GM23338 (cell line): ENCODE measurements at regions not wholly inside any gene's neighbourhood (a gene's known extent, or its start where the extent isn't known, plus 50 kb on each side); places are given as distances from the start of the nearest gene placed in this dataset.

Experiments used
- ATAC-seq: fragments of 200-7000 bp; cut with Tn5 transposase; 3 replicates; pipeline ENCODE4 v1.9.1; 2020
- DNase-seq: peaks from one replicate; pipeline ENCODE4 v3.0.0-alpha.2; 2015; ENCODE audit warnings: low spot score
- H2AFZ ChIP-seq: fragments of 200-600 bp; sonication (generic); 2 replicates; pipeline ENCODE4 v1.8.0; 2016; ENCODE audit warnings: antibody characterized with exemption, mild to moderate bottlenecking, moderate library complexity
- H3F3A ChIP-seq: fragments of 200-600 bp; sonication (generic); replicated peaks from 2 replicates; pipeline ENCODE4 v1.8.0; 2017; ENCODE audit warnings: antibody characterized with exemption, mixed run types, low read depth
- H3K27ac ChIP-seq: fragments of 200-600 bp; sonication (generic); 2 replicates; pipeline ENCODE4 v1.6.1; 2016; ENCODE audit warnings: low read depth
- H3K27me3 ChIP-seq: fragments of 200-600 bp; sonication (generic); 2 replicates; pipeline ENCODE4 v1.8.0; 2016; ENCODE audit warnings: mild to moderate bottlenecking, mixed run types, moderate library complexity; ENCODE audit not compliant: insufficient read depth
- H3K36me3 ChIP-seq: fragments of 200-600 bp; sonication (generic); 2 replicates; pipeline ENCODE4 v1.8.0; 2016; ENCODE audit warnings: mild to moderate bottlenecking; ENCODE audit not compliant: insufficient read depth
- H3K4me1 ChIP-seq: fragments of 200-600 bp; sonication (generic); 2 replicates; pipeline ENCODE4 v1.8.0; 2016; ENCODE audit warnings: mild to moderate bottlenecking, moderate library complexity; ENCODE audit not compliant: insufficient read depth
- H3K4me2 ChIP-seq: fragments of 200-600 bp; sonication (generic); 2 replicates; pipeline ENCODE4 v1.7.1; 2017; ENCODE audit warnings: mixed run types
- H3K4me3 ChIP-seq: fragments of 200-600 bp; sonication (generic); 2 replicates; pipeline ENCODE4 v1.6.1; 2016; ENCODE audit warnings: mixed run types
- H3K79me2 ChIP-seq: fragments of 200-600 bp; sonication (generic); replicated peaks from 2 replicates; pipeline ENCODE4 v1.8.0; 2017; ENCODE audit warnings: mild to moderate bottlenecking; ENCODE audit not compliant: insufficient read depth
- H3K9me2 ChIP-seq: fragments of 200-600 bp; sonication (generic); 2 replicates; pipeline ENCODE4 v1.8.0; 2017; ENCODE audit not compliant: insufficient read depth
- H4K20me1 ChIP-seq: fragments of 200-600 bp; sonication (generic); replicated peaks from 2 replicates; pipeline ENCODE4 v1.8.0; 2017; ENCODE audit warnings: mild to moderate bottlenecking; ENCODE audit not compliant: insufficient read depth
- H3K27ac Mint-ChIP-seq: 2 replicates; pipeline ENCODE4 v1.8.0; 2020; ENCODE audit warnings: inconsistent platforms, mild to moderate bottlenecking, moderate library complexity, mixed read lengths
- H3K27me3 Mint-ChIP-seq: 3 replicates; pipeline ENCODE4 v1.8.0; 2022; ENCODE audit warnings: low read depth, mild to moderate bottlenecking, moderate library complexity, mixed read lengths, inconsistent platforms; ENCODE audit not compliant: insufficient read depth, poor library complexity
- H3K36me3 Mint-ChIP-seq: 3 replicates; pipeline ENCODE4 v1.8.0; 2021; ENCODE audit warnings: low read depth, mild to moderate bottlenecking, inconsistent platforms, moderate library complexity, mixed read lengths
- H3K4me1 Mint-ChIP-seq: 3 replicates; pipeline ENCODE4 v1.8.0; 2020; ENCODE audit warnings: mild to moderate bottlenecking, inconsistent platforms, mixed read lengths
- H3K4me3 Mint-ChIP-seq: 3 replicates; pipeline ENCODE4 v1.8.0; 2021; ENCODE audit warnings: moderate library complexity, mild to moderate bottlenecking, inconsistent platforms, mixed read lengths
- H3K9me3 Mint-ChIP-seq: 3 replicates; pipeline ENCODE4 v1.8.0; 2020; ENCODE audit warnings: moderate library complexity, mild to moderate bottlenecking, inconsistent platforms, mixed read lengths
- EZH2 ChIP-seq: fragments of 200-600 bp; sonication (generic); IDR thresholded peaks from one replicate; pipeline ENCODE4 v1.8.0; 2017; ENCODE audit warnings: antibody characterized with exemption, mild to moderate bottlenecking, low read depth; ENCODE audit not compliant: unreplicated experiment
- EZH2phosphoT487 ChIP-seq: fragments of 200-600 bp; sonication (generic); IDR thresholded peaks from one replicate; pipeline ENCODE4 v1.8.1; 2018; ENCODE audit warnings: antibody characterized with exemption; ENCODE audit not compliant: unreplicated experiment
- JUNB ChIP-seq: IDR thresholded peaks from one replicate; pipeline ENCODE4 v1.6.1; 2016; ENCODE audit warnings: antibody characterized with exemption; ENCODE audit not compliant: unreplicated experiment
- NANOG ChIP-seq: IDR thresholded peaks from 2 replicates; pipeline ENCODE4 v1.6.1; 2016; ENCODE audit warnings: antibody characterized with exemption, borderline replicate concordance
- ZNF114 ChIP-seq: fragments of 250-450 bp; sonication (Bioruptor Pico); IDR thresholded peaks from 2 replicates; pipeline ENCODE4 v1.5.0; 2020; ENCODE audit warnings: mild to moderate bottlenecking, moderate library complexity
- ZNF331 ChIP-seq: fragments of 250-450 bp; sonication (Bioruptor Pico); IDR thresholded peaks from 2 replicates; pipeline ENCODE4 v1.5.0; 2020; ENCODE audit warnings: low read depth, mild to moderate bottlenecking, moderate library complexity
- TF ChIP-seq, protein P1 (sequence below), 2 experiments: fragments of 200-600 bp in 1 of 2; sonication (generic) in 1 of 2; conservative IDR thresholded peaks; 2 replicates each; pipeline versions ENCODE4 v1.5.1 to v1.6.1; 2016 to 2017; ENCODE audit warnings: antibody characterized with exemption in 2 of 2, low read depth in 2 of 2, mild to moderate bottlenecking in 2 of 2, moderate library complexity in 1 of 2
- TF ChIP-seq, protein P2 (sequence below): IDR thresholded peaks from one replicate; pipeline ENCODE4 v1.6.1; 2018; ENCODE audit warnings: antibody characterized with exemption; ENCODE audit not compliant: unreplicated experiment
- TF ChIP-seq, protein P3 (sequence below): fragments of 250-450 bp; sonication (Bioruptor Pico); IDR thresholded peaks from 2 replicates; pipeline ENCODE4 v1.5.0; 2020; ENCODE audit warnings: mild to moderate bottlenecking, moderate library complexity

DNA sequence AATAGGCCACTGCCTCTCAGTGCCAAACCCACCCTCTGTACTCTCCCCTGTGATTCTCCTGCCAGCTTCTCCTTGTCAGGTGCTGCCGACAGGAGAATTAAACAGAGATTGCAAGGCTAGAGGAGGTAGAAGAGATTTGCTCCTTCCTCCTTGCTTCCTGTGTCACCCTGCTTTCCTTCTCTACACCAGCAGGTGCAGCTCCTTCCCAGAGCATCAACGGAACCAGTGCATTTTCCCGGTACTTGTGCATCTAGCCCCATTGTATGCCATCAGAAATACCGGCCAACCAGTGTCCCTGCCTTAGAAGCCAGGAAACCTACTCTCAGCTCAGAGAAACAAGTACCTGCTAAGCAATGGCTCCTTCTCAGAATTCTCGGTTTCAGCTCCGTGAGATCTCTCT, 253.2 kb downstream of the SUCLA2 start:
- Histone ChIP-seq H3K4me1 (peaks cover 3% of the 10 kb centered on the region; the same call in 1 of the 2 replicates), H3K4me2 (no peak overlapping the region), H3K9me2 (no peaks in the 10 kb centered on the region; the same call in 1 of the 2 replicates), H4K20me1 (no peaks in the 10 kb centered on the region), H3K4me3 (no peak overlapping the region), H3K79me2 (no peaks in the 10 kb centered on the region), H2AFZ (no peak overlapping the region), H3F3A (no peaks in the 10 kb centered on the region), H3K27me3 (no peaks in the 10 kb centered on the region), H3K36me3 (no peaks in the 10 kb centered on the region), H3K27ac (no peak overlapping the region)
- Mint-ChIP-seq H3K36me3 (no peaks in the 10 kb centered on the region), H3K9me3 (no peaks in the 10 kb centered on the region; the same call in 2 of the 3 replicates), H3K4me3 (no peak overlapping the region), H3K27me3 (peaks cover 3% of the 10 kb centered on the region), H3K4me1 (peaks cover 10% of the 10 kb centered on the region), H3K27ac (no peak overlapping the region)
- DNase-seq (peak; percentile 21), ATAC-seq (peak; percentile 55; the same call in 2 of the 3 replicates)
- TF ChIP-seq JUNB (no peak), ZNF114 (CRISPR knock-in tag) (no peak), EZH2 (no peak), NANOG (no peak), ZNF331 (CRISPR knock-in tag) (no peak), EZH2phosphoT487 (no peak)
- TF ChIP-seq, protein P1, sequence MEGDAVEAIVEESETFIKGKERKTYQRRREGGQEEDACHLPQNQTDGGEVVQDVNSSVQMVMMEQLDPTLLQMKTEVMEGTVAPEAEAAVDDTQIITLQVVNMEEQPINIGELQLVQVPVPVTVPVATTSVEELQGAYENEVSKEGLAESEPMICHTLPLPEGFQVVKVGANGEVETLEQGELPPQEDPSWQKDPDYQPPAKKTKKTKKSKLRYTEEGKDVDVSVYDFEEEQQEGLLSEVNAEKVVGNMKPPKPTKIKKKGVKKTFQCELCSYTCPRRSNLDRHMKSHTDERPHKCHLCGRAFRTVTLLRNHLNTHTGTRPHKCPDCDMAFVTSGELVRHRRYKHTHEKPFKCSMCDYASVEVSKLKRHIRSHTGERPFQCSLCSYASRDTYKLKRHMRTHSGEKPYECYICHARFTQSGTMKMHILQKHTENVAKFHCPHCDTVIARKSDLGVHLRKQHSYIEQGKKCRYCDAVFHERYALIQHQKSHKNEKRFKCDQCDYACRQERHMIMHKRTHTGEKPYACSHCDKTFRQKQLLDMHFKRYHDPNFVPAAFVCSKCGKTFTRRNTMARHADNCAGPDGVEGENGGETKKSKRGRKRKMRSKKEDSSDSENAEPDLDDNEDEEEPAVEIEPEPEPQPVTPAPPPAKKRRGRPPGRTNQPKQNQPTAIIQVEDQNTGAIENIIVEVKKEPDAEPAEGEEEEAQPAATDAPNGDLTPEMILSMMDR (conservative IDR thresholded peaks at IDR 0.05; ENCODE audit: low read depth in 2 of 2), result peak in 1 of 2 experiments; percentile 24; a peak in 1 of 4 replicates
- TF ChIP-seq, protein P2, sequence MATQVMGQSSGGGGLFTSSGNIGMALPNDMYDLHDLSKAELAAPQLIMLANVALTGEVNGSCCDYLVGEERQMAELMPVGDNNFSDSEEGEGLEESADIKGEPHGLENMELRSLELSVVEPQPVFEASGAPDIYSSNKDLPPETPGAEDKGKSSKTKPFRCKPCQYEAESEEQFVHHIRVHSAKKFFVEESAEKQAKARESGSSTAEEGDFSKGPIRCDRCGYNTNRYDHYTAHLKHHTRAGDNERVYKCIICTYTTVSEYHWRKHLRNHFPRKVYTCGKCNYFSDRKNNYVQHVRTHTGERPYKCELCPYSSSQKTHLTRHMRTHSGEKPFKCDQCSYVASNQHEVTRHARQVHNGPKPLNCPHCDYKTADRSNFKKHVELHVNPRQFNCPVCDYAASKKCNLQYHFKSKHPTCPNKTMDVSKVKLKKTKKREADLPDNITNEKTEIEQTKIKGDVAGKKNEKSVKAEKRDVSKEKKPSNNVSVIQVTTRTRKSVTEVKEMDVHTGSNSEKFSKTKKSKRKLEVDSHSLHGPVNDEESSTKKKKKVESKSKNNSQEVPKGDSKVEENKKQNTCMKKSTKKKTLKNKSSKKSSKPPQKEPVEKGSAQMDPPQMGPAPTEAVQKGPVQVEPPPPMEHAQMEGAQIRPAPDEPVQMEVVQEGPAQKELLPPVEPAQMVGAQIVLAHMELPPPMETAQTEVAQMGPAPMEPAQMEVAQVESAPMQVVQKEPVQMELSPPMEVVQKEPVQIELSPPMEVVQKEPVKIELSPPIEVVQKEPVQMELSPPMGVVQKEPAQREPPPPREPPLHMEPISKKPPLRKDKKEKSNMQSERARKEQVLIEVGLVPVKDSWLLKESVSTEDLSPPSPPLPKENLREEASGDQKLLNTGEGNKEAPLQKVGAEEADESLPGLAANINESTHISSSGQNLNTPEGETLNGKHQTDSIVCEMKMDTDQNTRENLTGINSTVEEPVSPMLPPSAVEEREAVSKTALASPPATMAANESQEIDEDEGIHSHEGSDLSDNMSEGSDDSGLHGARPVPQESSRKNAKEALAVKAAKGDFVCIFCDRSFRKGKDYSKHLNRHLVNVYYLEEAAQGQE, result no peak
- TF ChIP-seq, protein P3, sequence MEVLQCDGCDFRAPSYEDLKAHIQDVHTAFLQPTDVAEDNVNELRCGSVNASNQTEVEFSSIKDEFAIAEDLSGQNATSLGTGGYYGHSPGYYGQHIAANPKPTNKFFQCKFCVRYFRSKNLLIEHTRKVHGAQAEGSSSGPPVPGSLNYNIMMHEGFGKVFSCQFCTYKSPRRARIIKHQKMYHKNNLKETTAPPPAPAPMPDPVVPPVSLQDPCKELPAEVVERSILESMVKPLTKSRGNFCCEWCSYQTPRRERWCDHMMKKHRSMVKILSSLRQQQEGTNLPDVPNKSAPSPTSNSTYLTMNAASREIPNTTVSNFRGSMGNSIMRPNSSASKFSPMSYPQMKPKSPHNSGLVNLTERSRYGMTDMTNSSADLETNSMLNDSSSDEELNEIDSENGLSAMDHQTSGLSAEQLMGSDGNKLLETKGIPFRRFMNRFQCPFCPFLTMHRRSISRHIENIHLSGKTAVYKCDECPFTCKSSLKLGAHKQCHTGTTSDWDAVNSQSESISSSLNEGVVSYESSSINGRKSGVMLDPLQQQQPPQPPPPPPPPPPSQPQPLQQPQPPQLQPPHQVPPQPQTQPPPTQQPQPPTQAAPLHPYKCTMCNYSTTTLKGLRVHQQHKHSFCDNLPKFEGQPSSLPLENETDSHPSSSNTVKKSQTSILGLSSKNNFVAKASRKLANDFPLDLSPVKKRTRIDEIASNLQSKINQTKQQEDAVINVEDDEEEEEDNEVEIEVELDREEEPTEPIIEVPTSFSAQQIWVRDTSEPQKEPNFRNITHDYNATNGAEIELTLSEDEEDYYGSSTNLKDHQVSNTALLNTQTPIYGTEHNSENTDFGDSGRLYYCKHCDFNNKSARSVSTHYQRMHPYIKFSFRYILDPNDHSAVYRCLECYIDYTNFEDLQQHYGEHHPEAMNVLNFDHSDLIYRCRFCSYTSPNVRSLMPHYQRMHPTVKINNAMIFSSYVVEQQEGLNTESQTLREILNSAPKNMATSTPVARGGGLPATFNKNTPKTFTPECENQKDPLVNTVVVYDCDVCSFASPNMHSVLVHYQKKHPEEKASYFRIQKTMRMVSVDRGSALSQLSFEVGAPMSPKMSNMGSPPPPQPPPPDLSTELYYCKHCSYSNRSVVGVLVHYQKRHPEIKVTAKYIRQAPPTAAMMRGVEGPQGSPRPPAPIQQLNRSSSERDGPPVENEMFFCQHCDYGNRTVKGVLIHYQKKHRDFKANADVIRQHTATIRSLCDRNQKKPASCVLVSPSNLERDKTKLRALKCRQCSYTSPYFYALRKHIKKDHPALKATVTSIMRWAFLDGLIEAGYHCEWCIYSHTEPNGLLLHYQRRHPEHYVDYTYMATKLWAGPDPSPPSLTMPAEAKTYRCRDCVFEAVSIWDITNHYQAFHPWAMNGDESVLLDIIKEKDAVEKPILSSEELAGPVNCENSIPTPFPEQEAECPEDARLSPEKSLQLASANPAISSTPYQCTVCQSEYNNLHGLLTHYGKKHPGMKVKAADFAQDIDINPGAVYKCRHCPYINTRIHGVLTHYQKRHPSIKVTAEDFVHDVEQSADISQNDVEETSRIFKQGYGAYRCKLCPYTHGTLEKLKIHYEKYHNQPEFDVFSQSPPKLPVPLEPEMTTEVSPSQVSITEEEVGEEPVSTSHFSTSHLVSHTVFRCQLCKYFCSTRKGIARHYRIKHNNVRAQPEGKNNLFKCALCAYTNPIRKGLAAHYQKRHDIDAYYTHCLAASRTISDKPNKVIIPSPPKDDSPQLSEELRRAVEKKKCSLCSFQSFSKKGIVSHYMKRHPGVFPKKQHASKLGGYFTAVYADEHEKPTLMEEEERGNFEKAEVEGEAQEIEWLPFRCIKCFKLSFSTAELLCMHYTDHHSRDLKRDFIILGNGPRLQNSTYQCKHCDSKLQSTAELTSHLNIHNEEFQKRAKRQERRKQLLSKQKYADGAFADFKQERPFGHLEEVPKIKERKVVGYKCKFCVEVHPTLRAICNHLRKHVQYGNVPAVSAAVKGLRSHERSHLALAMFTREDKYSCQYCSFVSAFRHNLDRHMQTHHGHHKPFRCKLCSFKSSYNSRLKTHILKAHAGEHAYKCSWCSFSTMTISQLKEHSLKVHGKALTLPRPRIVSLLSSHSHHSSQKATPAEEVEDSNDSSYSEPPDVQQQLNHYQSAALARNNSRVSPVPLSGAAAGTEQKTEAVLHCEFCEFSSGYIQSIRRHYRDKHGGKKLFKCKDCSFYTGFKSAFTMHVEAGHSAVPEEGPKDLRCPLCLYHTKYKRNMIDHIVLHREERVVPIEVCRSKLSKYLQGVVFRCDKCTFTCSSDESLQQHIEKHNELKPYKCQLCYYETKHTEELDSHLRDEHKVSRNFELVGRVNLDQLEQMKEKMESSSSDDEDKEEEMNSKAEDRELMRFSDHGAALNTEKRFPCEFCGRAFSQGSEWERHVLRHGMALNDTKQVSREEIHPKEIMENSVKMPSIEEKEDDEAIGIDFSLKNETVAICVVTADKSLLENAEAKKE (CRISPR knock-in tag), result no peak
